ENCODE measurements at regions not wholly inside any gene's neighbourhood (a gene's known extent, or its start where the extent isn't known, plus 50 kb on each side); places are given as distances from the start of the nearest gene placed in this dataset.

DNA sequence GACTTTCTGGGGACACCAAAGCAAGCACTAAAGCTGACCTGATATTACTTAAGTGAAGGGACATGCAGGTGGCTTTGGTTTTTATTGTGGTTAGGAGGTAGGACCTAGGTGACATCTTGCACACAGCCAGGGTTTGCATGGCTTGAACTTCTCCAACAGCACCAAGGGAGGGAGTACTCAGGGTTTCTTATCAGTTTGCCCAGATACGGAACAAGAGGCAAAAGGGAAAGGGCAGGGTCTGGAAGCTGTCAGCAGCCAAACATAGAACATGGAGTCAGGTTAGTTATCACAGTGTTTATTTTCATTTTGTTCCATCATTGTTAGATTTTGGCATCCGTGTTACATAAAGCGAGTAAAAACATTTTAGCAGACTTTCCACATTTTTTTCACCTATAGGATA lies 186.3 kb upstream of the CLEC14A start:
- Histone ChIP-seq H3K36me3 (no peaks in the 10 kb centered on the region), H3K4me1 (no peaks in the 10 kb centered on the region), H3K4me2 (no peak overlapping the region), H3K9me3 (ENCODE audit: low read depth) (peaks cover 6% of the 10 kb centered on the region), H3K4me3 (no peak overlapping the region), H3K79me2 (ENCODE audit: low read depth) (no peaks in the 10 kb centered on the region), H3K27ac (no peak overlapping the region), H4K20me1 (ENCODE audit: low read depth) (no peaks in the 10 kb centered on the region), H2AFZ (replicated peaks) (no peak overlapping the region), H3K9ac (no peak overlapping the region), H3K27me3 (no peaks in the 10 kb centered on the region), H3F3A (ENCODE audit: low read depth) (no peaks in the 10 kb centered on the region)
- Mint-ChIP-seq H3K36me3 (no peaks in the 10 kb centered on the region), H3K27me3 (ENCODE audit: insufficient read depth, low read depth) (no peaks in the 10 kb centered on the region), H3K4me3 (no peak overlapping the region), H3K27ac (no peak overlapping the region), H3K9me3 (peaks cover 24% of the 10 kb centered on the region), H3K4me1 (no peaks in the 10 kb centered on the region)
- no peak for DNase-seq (ENCODE audit: low spot score)
- no peak for TF ChIP-seq EZH2 (IDR thresholded peaks at IDR 0.05)

DNA sequence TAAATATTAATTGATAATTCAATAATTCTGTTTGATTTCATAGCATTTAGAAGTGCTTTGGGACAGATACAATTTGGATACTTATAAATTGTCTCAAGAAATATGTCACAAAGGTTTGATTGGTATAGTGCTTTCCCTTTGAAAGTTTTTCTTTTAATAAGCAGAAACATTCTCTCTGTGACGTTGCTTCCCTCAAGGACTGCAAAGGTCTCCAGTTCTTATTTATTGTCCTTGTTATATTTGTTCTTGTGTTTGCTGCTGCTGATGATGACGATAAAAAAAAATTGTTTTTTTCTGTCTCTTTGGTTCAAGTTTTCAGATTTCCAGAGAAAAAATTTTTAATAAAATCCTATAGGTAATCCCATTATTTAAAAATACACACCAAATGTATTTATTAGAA lies 176.3 kb upstream of the CLEC14A start:
- TF ChIP-seq, protein P1, sequence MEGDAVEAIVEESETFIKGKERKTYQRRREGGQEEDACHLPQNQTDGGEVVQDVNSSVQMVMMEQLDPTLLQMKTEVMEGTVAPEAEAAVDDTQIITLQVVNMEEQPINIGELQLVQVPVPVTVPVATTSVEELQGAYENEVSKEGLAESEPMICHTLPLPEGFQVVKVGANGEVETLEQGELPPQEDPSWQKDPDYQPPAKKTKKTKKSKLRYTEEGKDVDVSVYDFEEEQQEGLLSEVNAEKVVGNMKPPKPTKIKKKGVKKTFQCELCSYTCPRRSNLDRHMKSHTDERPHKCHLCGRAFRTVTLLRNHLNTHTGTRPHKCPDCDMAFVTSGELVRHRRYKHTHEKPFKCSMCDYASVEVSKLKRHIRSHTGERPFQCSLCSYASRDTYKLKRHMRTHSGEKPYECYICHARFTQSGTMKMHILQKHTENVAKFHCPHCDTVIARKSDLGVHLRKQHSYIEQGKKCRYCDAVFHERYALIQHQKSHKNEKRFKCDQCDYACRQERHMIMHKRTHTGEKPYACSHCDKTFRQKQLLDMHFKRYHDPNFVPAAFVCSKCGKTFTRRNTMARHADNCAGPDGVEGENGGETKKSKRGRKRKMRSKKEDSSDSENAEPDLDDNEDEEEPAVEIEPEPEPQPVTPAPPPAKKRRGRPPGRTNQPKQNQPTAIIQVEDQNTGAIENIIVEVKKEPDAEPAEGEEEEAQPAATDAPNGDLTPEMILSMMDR (IDR thresholded peaks at IDR 0.05): no peak
- TF ChIP-seq EZH2 (IDR thresholded peaks at IDR 0.05) (no peak), EZH2phosphoT487 (IDR thresholded peaks at IDR 0.05) (no peak)
- no peaks in the 10 kb centered on the region for H3F3A ChIP-seq (ENCODE audit: low read depth)
- no peak overlapping the region for H3K4me3 Mint-ChIP-seq
- no peaks in the 10 kb centered on the region for H3K79me2 ChIP-seq (ENCODE audit: low read depth)
- no peak for DNase-seq (ENCODE audit: low spot score)
- no peak overlapping the region for H3K4me3 ChIP-seq
- H2AFZ ChIP-seq (replicated peaks): no peak overlapping the region
- no peaks in the 10 kb centered on the region for H3K27me3 Mint-ChIP-seq (ENCODE audit: insufficient read depth, low read depth)
- no peaks in the 10 kb centered on the region for H3K4me1 ChIP-seq
- H3K9ac ChIP-seq: no peak overlapping the region
- H3K27ac Mint-ChIP-seq: no peak overlapping the region
- no peaks in the 10 kb centered on the region for H3K36me3 Mint-ChIP-seq
- H3K4me2 ChIP-seq: no peak overlapping the region
- no peaks in the 10 kb centered on the region for H3K9me3 Mint-ChIP-seq
- no peaks in the 10 kb centered on the region for H3K4me1 Mint-ChIP-seq
- H4K20me1 ChIP-seq (ENCODE audit: low read depth): no peaks in the 10 kb centered on the region
- no peaks in the 10 kb centered on the region for H3K36me3 ChIP-seq
- H3K27me3 ChIP-seq: no peaks in the 10 kb centered on the region
- H3K9me3 ChIP-seq (ENCODE audit: low read depth): no peaks in the 10 kb centered on the region
- H3K27ac ChIP-seq: no peak overlapping the region

DNA sequence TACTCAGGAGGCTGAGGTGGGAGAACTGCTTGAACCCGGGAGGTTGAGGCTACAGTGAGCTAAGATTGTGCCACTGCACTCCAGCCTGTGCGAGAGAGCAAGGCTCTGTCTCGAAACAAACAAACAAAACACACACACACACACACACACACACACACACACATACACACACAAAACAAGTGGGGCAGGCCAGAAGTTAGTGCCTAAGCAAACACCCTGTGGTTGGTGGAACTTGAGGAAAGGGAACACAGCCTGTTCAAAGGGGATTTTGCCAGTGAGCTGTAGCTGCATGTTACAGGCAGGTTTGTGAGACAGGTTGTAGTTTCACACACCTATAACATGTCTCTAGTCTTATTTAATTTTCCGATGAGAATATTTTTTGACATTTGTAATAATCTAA lies 175.3 kb upstream of the CLEC14A start:
- Histone ChIP-seq H3K36me3 (no peaks in the 10 kb centered on the region), H3F3A (ENCODE audit: low read depth) (no peaks in the 10 kb centered on the region), H3K4me1 (no peaks in the 10 kb centered on the region), H3K4me2 (no peak overlapping the region), H3K9ac (no peak overlapping the region), H3K9me3 (ENCODE audit: low read depth) (no peaks in the 10 kb centered on the region), H4K20me1 (ENCODE audit: low read depth) (no peaks in the 10 kb centered on the region), H3K79me2 (ENCODE audit: low read depth) (no peaks in the 10 kb centered on the region), H3K27ac (no peak overlapping the region), H3K4me3 (no peak overlapping the region), H3K27me3 (no peaks in the 10 kb centered on the region), H2AFZ (replicated peaks) (no peak overlapping the region)
- Mint-ChIP-seq H3K9me3 (no peaks in the 10 kb centered on the region), H3K4me3 (no peak overlapping the region), H3K36me3 (no peaks in the 10 kb centered on the region), H3K4me1 (no peaks in the 10 kb centered on the region), H3K27me3 (ENCODE audit: insufficient read depth, low read depth) (no peaks in the 10 kb centered on the region), H3K27ac (no peak overlapping the region)
- no peak for DNase-seq (ENCODE audit: low spot score)
- TF ChIP-seq, protein P1 (IDR thresholded peaks at IDR 0.05): no peak
- TF ChIP-seq EZH2 (IDR thresholded peaks at IDR 0.05) (no peak), EZH2phosphoT487 (IDR thresholded peaks at IDR 0.05) (no peak)

DNA sequence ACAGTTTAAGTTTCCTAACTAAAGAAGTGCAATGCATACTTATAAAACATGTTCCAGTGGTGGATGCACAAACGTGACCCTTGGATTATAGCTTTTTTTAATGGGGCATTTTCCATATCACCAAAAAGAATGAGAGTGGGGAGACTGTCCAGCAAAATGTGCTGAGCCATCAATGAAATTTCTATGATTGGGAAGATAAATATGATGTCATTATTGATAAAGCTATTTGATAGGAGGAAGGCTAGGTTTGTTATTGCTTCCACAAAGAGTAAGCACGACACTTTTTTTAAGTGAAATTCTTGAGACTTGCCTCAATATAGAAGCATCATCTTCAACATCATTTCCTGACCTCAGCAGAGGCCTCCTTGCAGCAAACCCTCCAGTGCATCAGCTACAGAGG lies 174.6 kb upstream of the CLEC14A start:
- H3K27me3 Mint-ChIP-seq (ENCODE audit: insufficient read depth, low read depth): no peaks in the 10 kb centered on the region
- Histone ChIP-seq H3K36me3 (no peaks in the 10 kb centered on the region), H3K4me3 (no peak overlapping the region), H3K4me1 (no peaks in the 10 kb centered on the region), H3K79me2 (ENCODE audit: low read depth) (no peaks in the 10 kb centered on the region), H3K9me3 (ENCODE audit: low read depth) (no peaks in the 10 kb centered on the region), H3K4me2 (no peak overlapping the region), H2AFZ (replicated peaks) (no peak overlapping the region), H3K27me3 (no peaks in the 10 kb centered on the region), H4K20me1 (ENCODE audit: low read depth) (no peaks in the 10 kb centered on the region), H3K27ac (no peak overlapping the region), H3K9ac (no peak overlapping the region), H3F3A (ENCODE audit: low read depth) (no peaks in the 10 kb centered on the region)
- H3K4me3 Mint-ChIP-seq: no peak overlapping the region
- no peaks in the 10 kb centered on the region for H3K4me1 Mint-ChIP-seq
- TF ChIP-seq, protein P1 (IDR thresholded peaks at IDR 0.05): no peak
- no peak for TF ChIP-seq EZH2 (IDR thresholded peaks at IDR 0.05)
- no peak for TF ChIP-seq EZH2phosphoT487 (IDR thresholded peaks at IDR 0.05)
- H3K27ac Mint-ChIP-seq: no peak overlapping the region
- no peak for DNase-seq (ENCODE audit: low spot score)
- H3K9me3 Mint-ChIP-seq: no peaks in the 10 kb centered on the region
- H3K36me3 Mint-ChIP-seq: no peaks in the 10 kb centered on the region

Data from neural progenitor cell (in vitro differentiated cells).